SK-N-MC (cell line): ENCODE measurements at regions not wholly inside any gene's neighbourhood (a gene's known extent, or its start where the extent isn't known, plus 50 kb on each side); places are given as distances from the start of the nearest gene placed in this dataset.

Experiments
- DNase-seq: peaks from one replicate; pipeline ENCODE4 v3.0.0-alpha.2; 2011; ENCODE audit warnings: low read depth, low spot score
- H3K27ac ChIP-seq: fragments of 200-600 bp; sonication (generic); 2 replicates; pipeline ENCODE4 v1.5.1; 2016; ENCODE audit warnings: mixed run types
- H3K36me3 ChIP-seq: fragments of 200-600 bp; sonication (generic); 2 replicates; pipeline ENCODE4 v1.6.1; 2017; ENCODE audit warnings: antibody characterized with exemption, low read length, mixed read lengths; ENCODE audit not compliant: insufficient read depth
- H3K4me3 ChIP-seq: fragments of 200-600 bp; sonication (generic); 2 replicates; pipeline ENCODE4 v1.5.1; 2016
- H3K9ac ChIP-seq: fragments of 200-600 bp; sonication (generic); 2 replicates; pipeline ENCODE4 v1.8.0; 2017; ENCODE audit warnings: mixed run types, mixed read lengths; ENCODE audit not compliant: insufficient read length
- H3K9me3 ChIP-seq: fragments of 200-600 bp; sonication (generic); 2 replicates; pipeline ENCODE4 v1.6.1; 2017; ENCODE audit warnings: low read depth, mild to moderate bottlenecking, antibody characterized with exemption, low read length, moderate library complexity, mixed read lengths
- EZH2 ChIP-seq: fragments of 200-600 bp; sonication (generic); IDR thresholded peaks from one replicate; pipeline ENCODE4 v1.6.1; 2017; ENCODE audit warnings: antibody characterized with exemption
- FOXP2 ChIP-seq: optimal IDR thresholded peaks from 2 replicates; pipeline ENCODE3; 2011; ENCODE audit warnings: mild to moderate bottlenecking, moderate library complexity; ENCODE audit not compliant: insufficient read depth; ENCODE audit errors: extremely low read length, control extremely low read depth
- POLR2AphosphoS5 ChIP-seq: IDR thresholded peaks from 2 replicates; pipeline ENCODE4 v1.6.1; 2012; ENCODE audit warnings: mild to moderate bottlenecking, low read depth, low read length, borderline replicate concordance

DNA sequence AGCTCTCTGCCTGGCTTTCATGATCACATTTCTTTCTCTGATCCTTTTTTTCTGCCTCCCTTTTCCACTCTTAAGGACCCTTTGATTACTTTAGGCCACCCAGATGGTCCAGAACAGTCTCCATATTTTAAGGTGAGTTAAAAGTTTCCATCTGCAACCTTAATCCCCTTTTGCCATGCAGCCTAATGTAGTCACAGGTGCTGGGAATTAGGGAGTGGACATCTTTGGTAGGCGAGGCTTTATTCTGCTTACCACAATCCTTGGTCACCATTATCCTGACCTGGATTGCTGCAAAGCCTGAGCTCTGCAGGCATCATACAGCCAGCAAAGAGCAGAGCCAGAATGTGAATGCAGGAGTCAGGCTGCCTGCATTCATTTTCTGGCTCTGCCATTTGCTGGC lies 95.9 kb downstream of the XCL2 start:
- Histone ChIP-seq H3K9ac (no peak overlapping the region), H3K4me3 (no peak overlapping the region), H3K27ac (no peak overlapping the region), H3K36me3 (no peaks in the 10 kb centered on the region), H3K9me3 (no peaks in the 10 kb centered on the region)
- TF ChIP-seq EZH2 (no peak), POLR2AphosphoS5 (no peak), FOXP2 (no peak)
- DNase-seq, result no peak

DNA sequence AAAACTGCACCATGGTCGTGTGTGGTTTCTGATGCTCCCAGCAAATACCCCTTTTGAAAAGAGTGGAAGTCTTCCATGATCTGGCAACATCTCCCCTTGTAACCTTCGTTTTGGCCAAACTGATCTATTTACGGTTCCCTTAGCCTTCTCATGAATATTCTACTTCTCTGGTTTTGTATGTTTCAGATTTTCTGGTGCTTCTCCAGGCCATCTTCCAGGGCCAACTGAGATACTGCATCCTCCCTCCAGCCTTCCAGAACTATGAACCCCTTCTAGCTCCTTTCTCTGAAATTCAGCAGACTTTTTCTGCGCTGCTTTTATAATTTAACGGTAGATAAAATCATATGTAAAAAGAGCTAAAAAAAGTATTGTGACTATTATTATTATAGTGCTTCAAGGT lies 97.7 kb downstream of the XCL2 start:
- H3K27ac ChIP-seq, result no peak overlapping the region
- H3K9me3 ChIP-seq, result no peaks in the 10 kb centered on the region
- no peak overlapping the region for H3K9ac ChIP-seq
- TF ChIP-seq EZH2 (no peak), FOXP2 (no peak), POLR2AphosphoS5 (no peak)
- no peak overlapping the region for H3K4me3 ChIP-seq
- no peaks in the 10 kb centered on the region for H3K36me3 ChIP-seq
- no peak for DNase-seq

DNA sequence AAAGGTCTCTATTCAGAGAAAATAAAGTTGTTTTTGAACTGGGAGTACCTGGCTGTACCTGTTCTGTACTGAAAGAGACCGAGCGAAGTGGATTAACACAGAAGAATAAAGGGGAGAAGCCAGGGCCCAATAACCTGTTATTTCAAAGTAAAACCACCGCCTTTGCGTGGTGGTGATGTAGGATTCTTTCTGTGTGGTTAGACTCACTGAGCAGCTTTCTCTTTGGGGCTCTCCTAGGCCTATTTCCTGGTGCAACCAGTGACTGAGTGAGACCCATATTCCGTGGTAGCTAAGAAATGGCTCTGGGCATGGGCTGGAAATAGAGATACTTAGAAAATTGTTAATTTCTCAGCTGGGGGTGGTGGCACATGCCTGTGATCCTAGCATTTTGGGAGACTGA lies 99.9 kb downstream of the XCL2 start:
- DNase-seq, result no peak
- no peak overlapping the region for H3K4me3 ChIP-seq
- H3K27ac ChIP-seq, result no peak overlapping the region
- H3K36me3 ChIP-seq, result no peaks in the 10 kb centered on the region
- no peak overlapping the region for H3K9ac ChIP-seq
- no peaks in the 10 kb centered on the region for H3K9me3 ChIP-seq
- TF ChIP-seq POLR2AphosphoS5 (no peak), FOXP2 (no peak), EZH2 (no peak)

DNA sequence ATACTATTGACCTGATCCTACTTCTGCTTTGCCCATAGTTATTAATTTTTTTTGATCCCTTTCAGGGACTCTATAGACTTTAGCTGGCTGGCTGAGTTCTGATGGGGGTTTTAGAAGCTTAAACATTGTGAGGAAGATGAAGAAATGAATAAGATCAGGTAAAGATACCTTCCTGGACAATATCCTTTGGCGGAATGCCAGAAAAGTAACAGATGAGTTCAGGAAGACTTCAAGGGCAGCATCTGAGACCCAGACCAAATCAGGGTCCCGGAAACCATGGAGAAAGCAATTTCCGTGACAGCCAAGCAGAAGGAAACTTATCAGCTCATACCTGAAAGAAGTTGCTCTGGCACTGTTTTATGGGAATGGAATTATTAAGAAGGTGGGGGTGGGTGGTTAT lies 100.4 kb downstream of the XCL2 start:
- no peak overlapping the region for H3K9ac ChIP-seq
- no peak overlapping the region for H3K4me3 ChIP-seq
- no peak for DNase-seq
- H3K36me3 ChIP-seq, result no peaks in the 10 kb centered on the region
- TF ChIP-seq EZH2 (no peak), FOXP2 (no peak), POLR2AphosphoS5 (no peak)
- H3K27ac ChIP-seq, result no peak overlapping the region
- no peaks in the 10 kb centered on the region for H3K9me3 ChIP-seq

DNA sequence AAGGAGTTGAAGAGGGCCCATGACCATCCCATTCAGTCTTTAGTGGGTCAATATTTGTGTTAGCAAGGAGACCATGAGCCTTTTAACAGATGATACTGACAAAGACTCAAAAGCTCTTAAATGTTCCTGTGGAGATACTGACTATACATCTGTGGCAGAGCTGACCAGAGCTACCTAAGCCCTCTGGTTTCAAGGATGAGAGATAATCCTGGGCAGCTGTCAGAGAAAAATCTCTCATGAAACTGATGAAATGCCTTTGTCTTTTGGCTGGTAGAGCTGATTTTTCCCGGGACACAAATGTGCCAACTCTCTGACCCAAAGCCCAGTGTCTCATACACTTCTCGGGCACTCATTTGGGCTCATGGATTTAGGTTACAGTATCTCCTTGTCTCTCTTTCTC lies 100.9 kb downstream of the XCL2 start:
- Histone ChIP-seq H3K4me3 (no peak overlapping the region), H3K9me3 (no peaks in the 10 kb centered on the region), H3K36me3 (no peaks in the 10 kb centered on the region), H3K9ac (no peak overlapping the region), H3K27ac (no peak overlapping the region)
- no peak for DNase-seq
- no peak for TF ChIP-seq POLR2AphosphoS5
- no peak for TF ChIP-seq EZH2
- no peak for TF ChIP-seq FOXP2

DNA sequence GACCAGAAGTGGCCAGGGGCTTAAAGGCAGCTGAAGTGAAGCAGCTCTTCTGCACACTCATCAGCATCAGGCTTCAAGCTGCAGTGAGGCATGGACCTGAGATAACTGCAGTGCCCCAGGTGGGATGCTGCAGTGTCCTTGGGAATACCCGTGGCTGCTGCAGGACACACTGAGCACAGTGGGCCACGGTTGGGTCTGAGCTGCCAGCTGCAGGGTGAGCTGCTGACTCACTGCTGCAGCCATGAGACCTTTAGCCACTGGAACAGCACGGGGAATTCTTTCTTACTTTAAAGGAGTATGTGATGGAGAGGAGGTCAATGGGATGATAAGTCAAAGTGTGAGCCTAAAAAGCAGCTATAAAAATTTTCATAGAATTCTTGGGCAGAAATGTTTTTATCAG lies 102.1 kb downstream of the XCL2 start:
- Histone ChIP-seq H3K27ac (no peak overlapping the region), H3K9me3 (no peaks in the 10 kb centered on the region), H3K36me3 (no peaks in the 10 kb centered on the region), H3K4me3 (no peak overlapping the region), H3K9ac (no peak overlapping the region)
- no peak for TF ChIP-seq EZH2
- TF ChIP-seq FOXP2, result no peak
- no peak for TF ChIP-seq POLR2AphosphoS5
- DNase-seq, result no peak

DNA sequence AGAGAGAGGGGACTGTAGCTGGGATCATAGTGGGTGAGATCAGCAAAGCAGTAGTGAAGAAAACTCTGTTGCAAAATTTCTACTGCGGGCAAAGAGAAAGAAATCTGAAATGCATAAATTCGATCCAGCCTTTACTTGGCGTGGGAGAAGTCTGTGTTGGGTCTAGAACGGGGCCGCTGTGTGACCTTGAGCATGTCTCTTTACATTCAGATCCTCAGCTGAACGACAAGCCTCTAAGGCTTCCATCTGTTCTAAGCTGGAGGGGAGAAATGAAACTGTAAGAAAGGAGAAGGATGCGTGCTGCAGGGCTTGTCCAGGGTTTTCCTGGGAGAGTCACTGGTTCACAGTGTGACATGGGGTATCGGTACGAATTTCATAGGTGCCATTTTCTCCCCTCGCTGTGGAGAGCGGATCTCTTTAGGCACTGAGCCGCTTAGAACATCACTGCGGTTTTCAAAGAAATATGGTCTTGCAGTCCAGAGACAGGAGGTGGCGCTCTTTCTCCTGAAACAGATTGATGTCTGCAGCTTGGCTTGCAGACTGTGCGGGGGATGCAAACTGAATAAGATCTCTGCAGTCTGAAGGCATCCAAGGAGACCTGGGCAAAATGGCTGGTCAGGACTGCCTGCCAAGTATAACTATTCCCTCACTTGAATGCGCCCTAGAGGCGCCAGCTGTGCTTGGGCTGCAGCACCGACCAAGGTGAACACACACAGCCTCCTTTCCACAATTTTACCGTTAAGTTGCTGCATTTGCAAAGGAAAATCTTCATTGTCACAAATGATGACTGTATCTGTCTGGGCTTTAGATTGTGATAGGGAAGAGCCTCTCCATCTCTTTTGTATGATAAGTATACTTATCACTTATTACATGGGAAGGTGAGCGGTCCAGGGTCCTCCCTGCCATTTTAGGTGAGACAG lies 104.1 kb downstream of the XCL2 start:
- Histone ChIP-seq H3K27ac (no peak overlapping the region), H3K36me3 (no peaks in the 10 kb centered on the region), H3K9ac (no peak overlapping the region), H3K9me3 (no peaks in the 10 kb centered on the region), H3K4me3 (peak overlapping the region; percentile 61)
- DNase-seq, result peak; percentile 53
- TF ChIP-seq POLR2AphosphoS5, result no peak
- TF ChIP-seq EZH2, result no peak
- TF ChIP-seq FOXP2, result no peak

DNA sequence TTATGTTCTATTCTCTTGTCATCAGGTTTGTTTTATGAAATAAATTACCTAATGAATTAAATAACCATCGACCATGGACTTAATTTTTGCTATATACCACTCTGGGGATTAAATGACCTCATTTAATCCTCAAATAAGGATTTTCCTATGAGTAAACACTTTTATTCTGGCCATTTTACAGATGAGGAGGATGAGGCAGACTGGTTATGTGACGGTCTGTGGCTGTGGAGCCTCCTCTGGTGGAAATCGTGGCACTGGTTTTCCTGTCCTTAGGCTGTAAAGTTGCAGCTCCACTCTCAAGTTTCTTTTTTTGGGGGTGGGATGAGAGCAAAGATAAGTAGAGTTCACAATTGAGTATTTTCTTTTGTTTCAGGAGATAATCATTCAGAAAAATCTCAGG lies 105.2 kb downstream of the XCL2 start:
- no peak overlapping the region for H3K27ac ChIP-seq
- no peak overlapping the region for H3K9ac ChIP-seq

More for the DNA sequence above, 105.2 kb downstream of the XCL2 start:
- Histone ChIP-seq H3K9me3 (no peaks in the 10 kb centered on the region), H3K36me3 (no peaks in the 10 kb centered on the region), H3K4me3 (no peak overlapping the region)
- no peak for DNase-seq
- TF ChIP-seq FOXP2 (no peak), EZH2 (no peak), POLR2AphosphoS5 (no peak)
